ENCODE measurements at regions not wholly inside any gene's neighbourhood (a gene's known extent, or its start where the extent isn't known, plus 50 kb on each side); places are given as distances from the start of the nearest gene placed in this dataset.

- Histone ChIP-seq H3K4me1 (no peaks in the 10 kb centered on the region), H3K27me3 (no peaks in the 10 kb centered on the region), H3K9me3 (no peaks in the 10 kb centered on the region), H3K27ac (no peak overlapping the region), H3K4me3 (no peak overlapping the region), H3K36me3 (no peaks in the 10 kb centered on the region)
- TF ChIP-seq POLR2AphosphoS5 (IDR thresholded peaks at IDR 0.05; ENCODE audit: insufficient read depth in 1 of 2, low read depth in 1 of 2) (no peak), POLR2A (IDR thresholded peaks at IDR 0.05) (no peak), CTCF (IDR thresholded peaks at IDR 0.05) (no peak)
- intact Hi-C loops (cut with DNase I) = no loop called here
- DNase-seq (ENCODE audit: extremely low spot score in 2 of 2) = no peak
Measured at GRCh38 chr5:45062044-45062443, 253.3 kb downstream of the MRPS30 start.

GRCh38 chr5:45081082-45081481 is 272.3 kb downstream of the MRPS30 start:
- H3K36me3 ChIP-seq = no peaks in the 10 kb centered on the region
- TF ChIP-seq POLR2AphosphoS5 (IDR thresholded peaks at IDR 0.05; ENCODE audit: insufficient read depth in 1 of 2, low read depth in 1 of 2) (no peak), POLR2A (IDR thresholded peaks at IDR 0.05) (no peak), CTCF (IDR thresholded peaks at IDR 0.05) (no peak)

GRCh38 chr5:45089870-45090269 is 281.1 kb downstream of the MRPS30 start:
- Histone ChIP-seq H3K4me3 (no peak overlapping the region), H3K27me3 (no peaks in the 10 kb centered on the region), H3K9me3 (no peaks in the 10 kb centered on the region), H3K36me3 (no peaks in the 10 kb centered on the region), H3K4me1 (no peaks in the 10 kb centered on the region), H3K27ac (no peak overlapping the region)
- no peak for DNase-seq (ENCODE audit: extremely low spot score in 2 of 2)
- no peak for TF ChIP-seq POLR2AphosphoS5 (IDR thresholded peaks at IDR 0.05; ENCODE audit: insufficient read depth in 1 of 2, low read depth in 1 of 2)
- no peak for TF ChIP-seq POLR2A (IDR thresholded peaks at IDR 0.05)
- no peak for TF ChIP-seq CTCF (IDR thresholded peaks at IDR 0.05)
- intact Hi-C loops (cut with DNase I) = no loop called here

More at GRCh38 chr5:45081082-45081481, 272.3 kb downstream of the MRPS30 start:
- no peaks in the 10 kb centered on the region for H3K9me3 ChIP-seq
- no peak overlapping the region for H3K4me3 ChIP-seq
- no peak for DNase-seq (ENCODE audit: extremely low spot score in 2 of 2)
- no peak overlapping the region for H3K27ac ChIP-seq
- no peaks in the 10 kb centered on the region for H3K27me3 ChIP-seq
- intact Hi-C loops (cut with DNase I) = no loop called here
- H3K4me1 ChIP-seq = no peaks in the 10 kb centered on the region

- H3K4me1 ChIP-seq = no peaks in the 10 kb centered on the region
- DNase-seq (ENCODE audit: extremely low spot score in 2 of 2) = no peak
- TF ChIP-seq POLR2AphosphoS5 (IDR thresholded peaks at IDR 0.05; ENCODE audit: insufficient read depth in 1 of 2, low read depth in 1 of 2) (no peak), POLR2A (IDR thresholded peaks at IDR 0.05) (no peak), CTCF (IDR thresholded peaks at IDR 0.05) (no peak)
- intact Hi-C loops (cut with DNase I) = no loop called here
- no peaks in the 10 kb centered on the region for H3K27me3 ChIP-seq
- no peak overlapping the region for H3K27ac ChIP-seq
- no peaks in the 10 kb centered on the region for H3K36me3 ChIP-seq
- no peak overlapping the region for H3K4me3 ChIP-seq
- H3K9me3 ChIP-seq = no peaks in the 10 kb centered on the region
Measured at GRCh38 chr5:45093377-45093776, 284.6 kb downstream of the MRPS30 start.

- DNase-seq (ENCODE audit: extremely low spot score in 2 of 2) = no peak
- Histone ChIP-seq H3K4me1 (no peaks in the 10 kb centered on the region), H3K36me3 (no peaks in the 10 kb centered on the region), H3K9me3 (no peaks in the 10 kb centered on the region), H3K27me3 (no peaks in the 10 kb centered on the region), H3K4me3 (no peak overlapping the region), H3K27ac (no peak overlapping the region)
- intact Hi-C loops (cut with DNase I) = no loop called here
- TF ChIP-seq CTCF (IDR thresholded peaks at IDR 0.05) = no peak
- TF ChIP-seq POLR2A (IDR thresholded peaks at IDR 0.05) = no peak
- no peak for TF ChIP-seq POLR2AphosphoS5 (IDR thresholded peaks at IDR 0.05; ENCODE audit: insufficient read depth in 1 of 2, low read depth in 1 of 2)
Measured at GRCh38 chr5:45094876-45095440, 286.2 kb downstream of the MRPS30 start.

Data from vagina (tissue), 2 donors.